ENCODE measurements at regions not wholly inside any gene's neighbourhood (a gene's known extent, or its start where the extent isn't known, plus 50 kb on each side); places are given as distances from the start of the nearest gene placed in this dataset.

DNA sequence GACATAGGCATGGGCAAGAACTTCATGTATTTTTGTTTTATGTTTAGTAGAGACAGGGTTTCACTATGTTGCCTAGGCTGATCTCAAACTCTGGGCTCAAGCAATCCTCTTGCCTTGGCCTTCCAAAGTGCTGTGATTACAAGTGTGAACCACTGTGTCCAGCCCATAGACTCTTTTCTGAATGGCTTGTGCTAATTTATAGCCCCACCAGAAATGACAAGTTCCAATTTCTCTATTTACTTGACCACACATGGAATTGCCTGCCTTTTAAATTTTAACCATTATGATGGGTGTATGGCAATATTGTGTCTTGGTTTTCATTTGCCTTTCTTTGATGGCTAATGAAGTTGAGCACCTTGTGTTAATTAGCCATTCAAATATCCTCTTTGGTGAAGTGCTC is 85.8 kb upstream of the NECTIN1 start:
- H3K4me3 Mint-ChIP-seq: no peak overlapping the region
- H3K4me1 Mint-ChIP-seq: no peaks in the 10 kb centered on the region
- H3K36me3 Mint-ChIP-seq (ENCODE audit: low read depth): no peaks in the 10 kb centered on the region

DNA sequence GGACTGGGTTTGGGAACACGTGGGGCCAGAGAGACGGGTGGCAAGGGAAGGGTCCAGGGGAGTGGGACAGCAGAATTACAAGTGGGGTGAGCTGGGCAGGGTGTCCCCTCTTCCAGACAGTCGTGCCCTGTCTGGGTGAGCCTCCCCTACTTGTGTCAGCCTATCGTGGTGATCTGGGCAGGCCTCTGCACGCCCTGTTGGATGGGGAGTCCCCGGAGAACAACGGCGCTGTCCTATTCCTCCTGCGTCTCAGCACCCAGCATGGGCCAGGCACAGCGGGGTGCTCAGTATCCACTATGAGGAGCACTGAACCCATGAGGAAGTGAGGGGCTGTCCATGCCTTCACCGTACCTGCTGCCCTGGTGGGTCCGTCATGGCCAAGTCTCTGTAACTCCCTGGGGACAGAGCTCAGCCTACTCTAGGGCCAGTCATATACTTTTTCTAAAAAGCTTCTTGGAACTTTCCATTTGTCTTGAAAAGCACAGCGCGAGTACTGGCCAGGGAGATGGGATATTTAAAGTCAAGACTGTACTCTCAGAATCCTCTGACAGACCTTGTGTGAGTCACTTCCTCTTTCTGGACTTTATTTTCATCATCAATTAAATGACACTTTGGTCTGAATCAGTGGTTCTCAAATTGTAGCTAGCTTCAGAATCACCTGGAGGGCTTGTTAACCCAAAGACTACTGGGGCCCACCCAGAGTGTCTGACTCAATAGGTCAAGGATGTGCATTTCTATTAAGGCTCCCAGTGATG is 81.7 kb upstream of the NECTIN1 start:
- Mint-ChIP-seq H3K36me3 (ENCODE audit: low read depth) (no peaks in the 10 kb centered on the region), H3K4me3 (no peak overlapping the region), H3K4me1 (peaks cover 2% of the 10 kb centered on the region), H3K27ac (no peak overlapping the region), H3K27me3 (peaks cover 37% of the 10 kb centered on the region)
- DNase-seq: no peak
- no peak for ATAC-seq
- no peaks in the 10 kb centered on the region for H3K9me3 ChIP-seq (ENCODE audit: control insufficient read depth, low read length, poor library complexity, severe bottlenecking)

More for the DNA sequence above, 85.8 kb upstream of the NECTIN1 start:
- no peak for DNase-seq
- no peak for ATAC-seq
- no peaks in the 10 kb centered on the region for H3K9me3 ChIP-seq (ENCODE audit: control insufficient read depth, low read length, poor library complexity, severe bottlenecking)
- peaks cover 40% of the 10 kb centered on the region for H3K27me3 Mint-ChIP-seq
- no peak overlapping the region for H3K27ac Mint-ChIP-seq

DNA sequence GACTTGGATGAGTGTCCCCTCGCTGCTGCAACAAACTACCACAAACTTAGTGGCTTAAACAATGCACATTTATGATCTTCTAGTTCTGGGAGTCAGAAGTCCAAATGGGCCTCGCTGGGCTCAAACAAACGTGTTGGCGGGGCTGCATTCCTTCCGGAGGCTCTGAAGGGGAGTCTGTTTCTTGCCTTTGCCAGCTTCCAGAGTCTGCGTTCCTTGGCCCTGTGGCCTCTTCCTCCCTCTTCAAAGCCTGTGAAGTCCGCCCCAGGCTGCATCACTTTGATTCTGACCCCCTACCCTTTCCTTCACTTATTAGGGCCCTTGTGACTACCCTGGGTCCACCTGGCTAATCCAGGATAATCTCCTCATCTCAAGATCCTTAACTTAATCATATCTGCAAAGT is 80.3 kb upstream of the NECTIN1 start:
- peaks cover 38% of the 10 kb centered on the region for H3K27me3 Mint-ChIP-seq
- DNase-seq (no peak), ATAC-seq (no peak)
- H3K4me3 Mint-ChIP-seq: no peak overlapping the region
- H3K27ac Mint-ChIP-seq: no peak overlapping the region
- peaks cover 2% of the 10 kb centered on the region for H3K4me1 Mint-ChIP-seq
- H3K9me3 ChIP-seq (ENCODE audit: control insufficient read depth, low read length, poor library complexity, severe bottlenecking): no peaks in the 10 kb centered on the region
- no peaks in the 10 kb centered on the region for H3K36me3 Mint-ChIP-seq (ENCODE audit: low read depth)

DNA sequence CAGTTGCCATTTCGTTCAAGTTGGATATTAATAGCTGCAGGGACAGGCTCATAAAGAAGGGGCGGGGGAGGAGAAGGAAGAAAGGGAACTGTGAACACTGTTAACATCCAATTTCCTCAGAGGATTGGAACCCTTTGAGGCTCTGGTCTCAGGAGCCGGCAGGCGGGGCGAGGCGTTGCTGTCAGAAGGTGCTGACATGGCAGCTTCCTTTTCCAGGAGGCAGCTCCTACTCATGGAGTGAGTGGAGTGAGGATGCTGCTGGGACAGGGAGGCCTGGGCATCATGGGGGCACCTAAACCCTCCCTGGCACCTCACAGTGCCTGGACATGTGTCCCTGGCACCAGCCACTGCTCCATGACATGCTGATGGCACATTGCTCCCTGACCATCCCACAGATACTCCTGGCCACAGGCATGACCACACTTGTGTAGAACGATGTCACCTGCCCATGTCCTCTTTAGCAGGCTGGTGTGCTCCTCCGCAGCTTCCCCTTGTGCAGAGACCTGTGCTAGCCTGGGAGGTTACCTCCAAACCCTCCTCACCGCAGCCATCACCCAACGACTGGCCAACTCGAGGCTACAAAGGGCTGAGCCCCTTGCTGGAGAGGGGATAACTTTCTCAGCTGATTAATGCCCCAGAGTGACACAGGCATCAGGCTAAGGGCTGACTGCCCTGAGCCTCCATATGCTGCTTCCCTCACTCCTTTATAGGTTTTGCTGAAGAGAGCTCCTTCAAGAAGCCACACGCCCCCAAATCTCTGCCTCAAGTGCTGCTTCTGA is 79.6 kb upstream of the NECTIN1 start:
- Mint-ChIP-seq H3K4me1 (peaks cover 2% of the 10 kb centered on the region), H3K36me3 (ENCODE audit: low read depth) (no peaks in the 10 kb centered on the region)

DNA sequence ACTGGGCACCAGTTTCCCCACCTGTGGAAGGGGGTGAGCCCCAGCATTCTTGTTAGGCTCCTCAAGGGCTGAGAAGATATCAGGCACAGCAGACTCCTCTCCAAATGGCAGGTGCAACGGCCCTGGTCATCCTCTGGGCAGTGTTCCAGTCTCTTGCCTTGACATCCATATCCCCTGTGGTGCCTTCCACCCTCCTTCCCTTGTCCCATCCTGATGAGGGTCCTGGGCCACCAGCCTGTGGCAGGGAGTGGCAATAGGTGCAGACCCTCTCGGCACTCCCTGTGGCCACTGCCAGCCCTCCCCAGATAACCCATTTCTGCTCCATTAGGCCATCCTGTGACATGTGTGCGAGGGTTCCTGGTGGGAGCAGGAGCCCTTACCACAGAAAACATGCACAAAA is 78.8 kb upstream of the NECTIN1 start:
- ATAC-seq (no peak), DNase-seq (no peak)
- no peaks in the 10 kb centered on the region for H3K36me3 Mint-ChIP-seq (ENCODE audit: low read depth)
- no peak overlapping the region for H3K27ac Mint-ChIP-seq
- no peaks in the 10 kb centered on the region for H3K9me3 ChIP-seq (ENCODE audit: control insufficient read depth, low read length, poor library complexity, severe bottlenecking)
- H3K27me3 Mint-ChIP-seq: peaks cover 41% of the 10 kb centered on the region
- H3K4me1 Mint-ChIP-seq: peaks cover 2% of the 10 kb centered on the region
- no peak overlapping the region for H3K4me3 Mint-ChIP-seq

More for the DNA sequence above, 79.6 kb upstream of the NECTIN1 start:
- DNase-seq (no peak), ATAC-seq (no peak)
- peaks cover 41% of the 10 kb centered on the region for H3K27me3 Mint-ChIP-seq
- no peak overlapping the region for H3K27ac Mint-ChIP-seq
- no peak overlapping the region for H3K4me3 Mint-ChIP-seq
- no peaks in the 10 kb centered on the region for H3K9me3 ChIP-seq (ENCODE audit: control insufficient read depth, low read length, poor library complexity, severe bottlenecking)

DNA sequence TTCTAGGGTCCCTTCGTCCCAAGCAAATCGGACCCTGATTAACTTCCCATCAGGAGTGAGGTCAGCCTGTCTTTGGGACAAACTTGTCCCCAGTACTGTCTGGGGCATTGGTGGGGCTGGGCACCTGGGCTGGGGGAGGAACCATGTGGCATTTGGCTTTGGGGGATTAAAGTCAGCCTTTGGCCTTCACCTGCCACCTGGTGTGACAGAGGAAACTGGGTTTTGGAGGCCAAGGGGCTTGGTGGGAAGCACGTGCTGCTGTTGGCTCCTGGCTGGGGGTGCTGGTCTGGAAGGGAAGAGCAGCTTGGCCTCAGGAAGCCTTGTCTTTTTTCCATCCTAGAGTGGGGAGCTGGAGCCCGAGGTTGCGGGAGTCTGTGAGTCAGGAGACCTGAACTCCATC is 78.4 kb upstream of the NECTIN1 start:
- Mint-ChIP-seq H3K36me3 (ENCODE audit: low read depth) (no peaks in the 10 kb centered on the region), H3K27me3 (peaks cover 41% of the 10 kb centered on the region), H3K4me3 (no peak overlapping the region), H3K27ac (no peak overlapping the region), H3K4me1 (peaks cover 2% of the 10 kb centered on the region)
- no peak for DNase-seq
- H3K9me3 ChIP-seq (ENCODE audit: control insufficient read depth, low read length, poor library complexity, severe bottlenecking): no peaks in the 10 kb centered on the region
- no peak for ATAC-seq

DNA sequence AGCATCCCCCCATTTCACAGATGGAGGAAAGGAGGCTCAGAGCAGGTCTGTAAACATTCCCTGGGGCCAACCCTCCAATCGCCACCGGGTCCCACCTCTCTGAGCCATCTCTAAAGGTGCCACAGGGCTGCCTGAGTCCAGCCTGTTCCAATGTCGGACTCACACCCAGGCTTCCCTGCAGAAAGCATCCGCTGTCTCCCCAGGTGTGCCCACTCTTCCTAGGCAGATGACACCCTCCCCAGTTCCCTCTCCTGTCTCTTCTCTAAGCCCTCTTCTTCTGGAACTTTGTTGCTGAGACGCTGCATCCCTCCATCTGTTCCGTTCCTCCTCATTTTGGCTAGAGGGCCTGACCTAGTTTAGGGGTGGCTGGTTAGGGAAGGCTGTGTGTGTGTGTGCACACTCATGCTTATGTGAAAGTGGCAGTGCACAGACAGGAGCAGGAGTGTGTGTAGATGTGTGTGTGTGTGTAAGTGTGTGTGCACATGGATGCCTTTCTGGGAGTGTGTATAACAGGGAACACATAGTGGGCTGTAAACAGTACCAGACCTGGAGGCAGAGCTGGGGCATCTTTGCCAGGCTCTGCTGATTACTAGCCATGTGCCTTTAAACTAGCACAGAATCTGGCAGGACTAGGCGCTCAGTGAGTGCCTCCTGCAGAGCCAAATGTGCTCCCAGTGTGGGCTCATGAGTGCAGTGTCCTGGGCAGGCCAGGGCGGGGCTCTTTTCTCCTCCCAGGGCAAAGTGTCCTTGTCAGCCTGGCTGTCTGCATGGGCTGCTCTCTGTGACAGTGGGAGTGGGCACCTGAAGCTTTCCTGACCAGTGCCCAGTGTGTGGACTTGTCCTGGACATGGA is 77.3 kb upstream of the NECTIN1 start:
- no peak for DNase-seq
- H3K27ac Mint-ChIP-seq: no peak overlapping the region
- ATAC-seq: no peak
- no peak overlapping the region for H3K4me3 Mint-ChIP-seq
- H3K36me3 Mint-ChIP-seq (ENCODE audit: low read depth): no peaks in the 10 kb centered on the region
- peaks cover 2% of the 10 kb centered on the region for H3K4me1 Mint-ChIP-seq
- H3K9me3 ChIP-seq (ENCODE audit: control insufficient read depth, low read length, poor library complexity, severe bottlenecking): no peaks in the 10 kb centered on the region
- H3K27me3 Mint-ChIP-seq: peaks cover 39% of the 10 kb centered on the region

DNA sequence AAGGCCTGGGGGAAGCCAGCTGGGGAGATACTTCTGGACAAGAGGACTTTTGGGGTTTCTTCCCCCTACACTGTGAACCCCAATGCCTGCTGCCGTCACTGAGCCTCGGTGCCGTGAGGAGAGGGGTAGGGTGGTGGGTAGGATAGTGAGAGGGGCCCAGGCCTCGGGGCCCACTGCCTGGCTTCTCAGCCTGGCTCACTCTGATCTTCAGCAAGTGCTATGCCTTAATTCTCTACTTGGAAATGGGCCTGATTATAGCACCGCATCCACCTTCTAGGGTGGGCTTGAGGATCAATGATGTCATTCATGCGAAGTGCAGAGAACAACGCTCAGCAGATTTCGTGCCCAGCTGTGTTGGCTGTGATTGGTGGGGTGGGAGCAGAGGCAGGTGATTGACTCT is 76.7 kb upstream of the NECTIN1 start:
- H3K27me3 Mint-ChIP-seq: peaks cover 41% of the 10 kb centered on the region
- DNase-seq (no peak), ATAC-seq (no peak)
- no peaks in the 10 kb centered on the region for H3K9me3 ChIP-seq (ENCODE audit: control insufficient read depth, low read length, poor library complexity, severe bottlenecking)
- H3K4me1 Mint-ChIP-seq: peaks cover 2% of the 10 kb centered on the region
- no peak overlapping the region for H3K4me3 Mint-ChIP-seq
- no peak overlapping the region for H3K27ac Mint-ChIP-seq
- H3K36me3 Mint-ChIP-seq (ENCODE audit: low read depth): no peaks in the 10 kb centered on the region

DNA sequence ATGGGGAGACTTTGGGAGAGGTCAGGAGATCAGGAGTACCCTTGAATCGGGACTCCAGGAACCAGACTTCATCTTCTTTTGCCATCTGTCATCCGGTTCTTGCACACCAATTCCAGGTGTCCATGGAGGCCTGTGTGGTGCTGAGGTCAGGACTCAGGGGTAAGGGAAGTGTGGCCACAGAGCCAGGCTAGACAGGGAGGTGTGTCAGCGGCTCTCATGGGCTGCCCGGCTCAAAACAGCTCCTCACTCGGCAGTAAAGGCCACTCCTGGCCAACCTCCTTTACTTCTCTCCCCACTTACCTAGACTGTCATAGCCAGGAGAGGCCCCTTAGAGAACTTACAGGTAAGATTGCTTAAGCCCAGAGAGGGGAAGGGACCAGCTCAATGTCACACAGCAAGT is 75.7 kb upstream of the NECTIN1 start:
- Mint-ChIP-seq H3K4me1 (peaks cover 2% of the 10 kb centered on the region), H3K27ac (no peak overlapping the region), H3K27me3 (peaks cover 42% of the 10 kb centered on the region), H3K4me3 (no peak overlapping the region), H3K36me3 (ENCODE audit: low read depth) (no peaks in the 10 kb centered on the region)
- no peaks in the 10 kb centered on the region for H3K9me3 ChIP-seq (ENCODE audit: control insufficient read depth, low read length, poor library complexity, severe bottlenecking)
- no peak for ATAC-seq
- no peak for DNase-seq

DNA sequence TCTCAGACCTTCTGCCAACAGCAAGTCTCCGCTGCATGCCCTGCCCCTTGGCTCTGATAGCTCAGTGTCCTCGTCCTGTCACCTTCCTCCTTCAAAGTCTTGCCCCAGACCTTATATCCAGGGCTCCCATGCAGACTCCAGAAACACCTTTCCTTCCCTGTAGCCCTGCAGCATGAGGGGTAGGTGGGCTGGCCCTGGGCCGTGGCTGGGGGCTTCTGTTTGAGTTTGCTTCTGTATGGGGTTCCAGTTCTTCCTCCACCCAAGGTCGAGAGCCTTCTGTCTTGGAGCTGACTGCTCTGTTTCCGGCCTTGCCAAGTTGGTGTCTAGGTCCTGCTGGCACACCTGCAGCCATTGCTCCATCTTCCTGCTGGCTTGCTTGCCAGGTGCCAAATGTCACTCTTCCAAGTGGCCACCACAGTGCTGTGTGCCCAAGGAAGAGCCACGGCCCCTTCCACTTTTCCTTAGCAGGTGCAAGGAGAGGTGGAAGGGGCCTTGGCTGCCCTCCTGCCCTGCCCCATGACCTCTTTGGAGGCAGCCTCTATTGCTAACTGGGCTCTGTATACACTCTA is 74.8 kb upstream of the NECTIN1 start:
- H3K27me3 Mint-ChIP-seq: peaks cover 43% of the 10 kb centered on the region
- H3K4me3 Mint-ChIP-seq: no peak overlapping the region
- no peaks in the 10 kb centered on the region for H3K36me3 Mint-ChIP-seq (ENCODE audit: low read depth)
- H3K9me3 ChIP-seq (ENCODE audit: control insufficient read depth, low read length, poor library complexity, severe bottlenecking): no peaks in the 10 kb centered on the region
- ATAC-seq (no peak), DNase-seq (no peak)
- no peak overlapping the region for H3K27ac Mint-ChIP-seq
- H3K4me1 Mint-ChIP-seq: peaks cover 2% of the 10 kb centered on the region

DNA sequence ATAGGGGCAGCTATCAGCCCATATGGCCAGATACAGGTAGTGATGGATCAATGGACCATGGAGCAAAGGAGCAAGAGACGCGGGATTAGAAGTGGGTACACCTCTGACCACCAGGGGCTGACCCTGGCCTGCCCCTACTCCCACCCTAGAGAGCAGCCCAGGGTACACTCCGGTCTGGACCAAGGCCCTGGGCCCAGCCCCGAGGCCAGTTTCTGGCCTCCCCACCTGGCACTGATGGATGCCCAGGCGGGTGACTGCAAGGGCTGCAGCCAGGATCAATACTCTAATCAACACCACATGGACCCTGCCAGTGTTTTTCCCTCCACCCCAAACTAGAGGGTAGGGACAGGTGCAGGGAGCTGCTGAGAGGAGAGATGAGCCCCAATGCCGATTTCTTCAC is 74.1 kb upstream of the NECTIN1 start:
- no peak overlapping the region for H3K4me3 Mint-ChIP-seq
- ATAC-seq: no peak
- no peak overlapping the region for H3K27ac Mint-ChIP-seq
- peaks cover 40% of the 10 kb centered on the region for H3K27me3 Mint-ChIP-seq
- H3K9me3 ChIP-seq (ENCODE audit: control insufficient read depth, low read length, poor library complexity, severe bottlenecking): no peaks in the 10 kb centered on the region
- H3K4me1 Mint-ChIP-seq: peaks cover 2% of the 10 kb centered on the region
- H3K36me3 Mint-ChIP-seq (ENCODE audit: low read depth): no peaks in the 10 kb centered on the region
- DNase-seq: no peak

DNA sequence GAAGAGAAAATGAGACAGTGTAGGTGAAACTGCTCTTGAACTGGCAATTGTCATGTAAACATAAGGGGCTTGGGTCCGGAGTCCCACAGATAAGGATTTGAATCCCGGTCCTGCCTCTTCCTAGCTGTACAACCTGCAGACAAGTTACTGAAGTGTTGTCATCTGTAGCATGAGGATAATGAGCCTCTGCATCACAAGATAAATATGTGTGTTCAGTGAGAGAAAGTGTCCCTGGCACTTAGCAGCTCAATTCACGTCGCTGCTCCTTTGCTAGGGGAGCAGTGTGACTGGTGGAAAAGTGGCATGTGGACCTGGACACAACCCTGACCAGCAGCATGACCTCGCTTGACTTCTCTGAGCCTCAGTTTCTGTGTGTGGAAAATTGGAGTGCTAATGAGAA is 73.7 kb upstream of the NECTIN1 start:
- no peaks in the 10 kb centered on the region for H3K9me3 ChIP-seq (ENCODE audit: control insufficient read depth, low read length, poor library complexity, severe bottlenecking)
- no peak overlapping the region for H3K27ac Mint-ChIP-seq
- peaks cover 2% of the 10 kb centered on the region for H3K4me1 Mint-ChIP-seq
- H3K4me3 Mint-ChIP-seq: no peak overlapping the region
- H3K27me3 Mint-ChIP-seq: peaks cover 39% of the 10 kb centered on the region
- ATAC-seq (no peak), DNase-seq (no peak)
- no peaks in the 10 kb centered on the region for H3K36me3 Mint-ChIP-seq (ENCODE audit: low read depth)

DNA sequence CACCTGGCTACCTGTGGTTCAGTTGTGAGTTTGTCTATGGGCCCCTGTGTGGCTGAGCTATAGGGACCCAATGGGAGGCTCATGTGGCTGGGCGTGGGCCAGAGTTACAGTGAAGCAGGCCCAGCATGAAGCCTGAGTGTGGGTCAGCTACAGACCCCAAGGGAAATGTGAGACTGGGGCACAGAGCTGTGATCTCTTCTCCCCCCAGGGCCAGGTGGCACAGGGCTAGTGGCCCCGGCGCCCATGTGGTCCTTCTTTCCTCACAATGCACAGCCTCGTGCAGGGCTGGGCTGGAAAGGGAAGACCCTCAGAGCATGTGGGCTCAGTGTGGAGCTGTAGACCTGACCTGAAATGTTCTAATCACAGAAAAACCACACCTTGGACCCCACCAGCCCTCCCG is 71.6 kb upstream of the NECTIN1 start:
- DNase-seq: no peak
- peaks cover 55% of the 10 kb centered on the region for H3K27me3 Mint-ChIP-seq
- no peak for ATAC-seq
- H3K36me3 Mint-ChIP-seq (ENCODE audit: low read depth): no peaks in the 10 kb centered on the region
- no peaks in the 10 kb centered on the region for H3K9me3 ChIP-seq (ENCODE audit: control insufficient read depth, low read length, poor library complexity, severe bottlenecking)
- H3K4me3 Mint-ChIP-seq: no peak overlapping the region
- H3K4me1 Mint-ChIP-seq: peaks cover 2% of the 10 kb centered on the region
- H3K27ac Mint-ChIP-seq: no peak overlapping the region

Measured in T-helper 17 cell (primary cell).